ENCODE measurements at regions not wholly inside any gene's neighbourhood (a gene's known extent, or its start where the extent isn't known, plus 50 kb on each side); places are given as distances from the start of the nearest gene placed in this dataset.

- ATAC-seq (ENCODE audit: insufficient read depth, low read depth), result no peak
- Histone ChIP-seq H3K9ac (ENCODE audit: low read depth, low read length) (no peak overlapping the region), H3K4me1 (ENCODE audit: insufficient read depth, low read length) (no peaks in the 10 kb centered on the region), H4K20me1 (ENCODE audit: insufficient read depth, low read length) (no peaks in the 10 kb centered on the region), H3K4me3 (ENCODE audit: low read depth in 1 of 2, low read length in 2 of 2) (no peak overlapping the region), H3K4me2 (ENCODE audit: insufficient read depth, low read length) (no peak overlapping the region), H3K36me3 (ENCODE audit: insufficient read depth, low read length) (no peaks in the 10 kb centered on the region), H3K9me3 (ENCODE audit: insufficient read depth, low read length, severe bottlenecking) (no peaks in the 10 kb centered on the region), H3K27me3 (ENCODE audit: insufficient read depth, low read length, poor library complexity) (no peaks in the 10 kb centered on the region), H3K27ac (ENCODE audit: low read length) (no peak overlapping the region), H3K79me2 (ENCODE audit: insufficient read depth, low read length) (no peaks in the 10 kb centered on the region), H2AFZ (ENCODE audit: low read depth, low read length) (no peak overlapping the region)
- TF ChIP-seq EZH2 (IDR thresholded peaks at IDR 0.05; ENCODE audit: borderline replicate concordance, low read depth, low read length, severe bottlenecking) (no peak), CTCF (IDR thresholded peaks at IDR 0.05; ENCODE audit: borderline replicate concordance, extremely low read depth, low read length, poor library complexity, severe bottlenecking) (no peak)
- DNase-seq, result no peak
These were observed 258.6 kb downstream of the CXCL12 start for GRCh38 chr10:44126291-44126717.

GRCh38 chr10:44125879-44126278, 259.0 kb downstream of the CXCL12 start:
- Histone ChIP-seq H3K27ac (ENCODE audit: low read length) (no peak overlapping the region), H2AFZ (ENCODE audit: low read depth, low read length) (no peak overlapping the region), H3K9me3 (ENCODE audit: insufficient read depth, low read length, severe bottlenecking) (no peaks in the 10 kb centered on the region), H3K36me3 (ENCODE audit: insufficient read depth, low read length) (no peaks in the 10 kb centered on the region), H3K9ac (ENCODE audit: low read depth, low read length) (no peak overlapping the region), H3K4me2 (ENCODE audit: insufficient read depth, low read length) (no peak overlapping the region), H3K4me3 (ENCODE audit: low read depth in 1 of 2, low read length in 2 of 2) (no peak overlapping the region), H3K27me3 (ENCODE audit: insufficient read depth, low read length, poor library complexity) (no peaks in the 10 kb centered on the region), H3K79me2 (ENCODE audit: insufficient read depth, low read length) (no peaks in the 10 kb centered on the region), H4K20me1 (ENCODE audit: insufficient read depth, low read length) (no peaks in the 10 kb centered on the region), H3K4me1 (ENCODE audit: insufficient read depth, low read length) (no peaks in the 10 kb centered on the region)
- no peak for DNase-seq
- TF ChIP-seq EZH2 (IDR thresholded peaks at IDR 0.05; ENCODE audit: borderline replicate concordance, low read depth, low read length, severe bottlenecking), result no peak
- TF ChIP-seq CTCF (IDR thresholded peaks at IDR 0.05; ENCODE audit: borderline replicate concordance, extremely low read depth, low read length, poor library complexity, severe bottlenecking), result no peak
- no peak for ATAC-seq (ENCODE audit: insufficient read depth, low read depth)

- H3K36me3 ChIP-seq (ENCODE audit: insufficient read depth, low read length), result no peaks in the 10 kb centered on the region
- H3K4me2 ChIP-seq (ENCODE audit: insufficient read depth, low read length), result no peak overlapping the region
- no peaks in the 10 kb centered on the region for H3K27me3 ChIP-seq (ENCODE audit: insufficient read depth, low read length, poor library complexity)
These were observed 266.4 kb downstream of the CXCL12 start for GRCh38 chr10:44118500-44118899.

More at GRCh38 chr10:44118500-44118899, 266.4 kb downstream of the CXCL12 start:
- DNase-seq (no peak), ATAC-seq (ENCODE audit: insufficient read depth, low read depth) (no peak)
- Histone ChIP-seq H4K20me1 (ENCODE audit: insufficient read depth, low read length) (no peaks in the 10 kb centered on the region), H2AFZ (ENCODE audit: low read depth, low read length) (no peak overlapping the region), H3K9me3 (ENCODE audit: insufficient read depth, low read length, severe bottlenecking) (no peaks in the 10 kb centered on the region), H3K9ac (ENCODE audit: low read depth, low read length) (no peak overlapping the region), H3K4me3 (ENCODE audit: low read depth in 1 of 2, low read length in 2 of 2) (no peak overlapping the region), H3K4me1 (ENCODE audit: insufficient read depth, low read length) (no peaks in the 10 kb centered on the region), H3K27ac (ENCODE audit: low read length) (no peak overlapping the region), H3K79me2 (ENCODE audit: insufficient read depth, low read length) (no peaks in the 10 kb centered on the region)
- no peak for TF ChIP-seq CTCF (IDR thresholded peaks at IDR 0.05; ENCODE audit: borderline replicate concordance, extremely low read depth, low read length, poor library complexity, severe bottlenecking)
- TF ChIP-seq EZH2 (IDR thresholded peaks at IDR 0.05; ENCODE audit: borderline replicate concordance, low read depth, low read length, severe bottlenecking), result no peak
